NCI-H2029 treated with DMSO at 0.1 percent for 48 hours (cell line): ENCODE measurements at regions not wholly inside any gene's neighbourhood (a gene's known extent, or its start where the extent isn't known, plus 50 kb on each side); places are given as distances from the start of the nearest gene placed in this dataset.
"Not testable (repeated sequence)": the region's sequence is repeated elsewhere in the genome, so short reads cannot be mapped to it uniquely, and the experiment has no call there.

ENCODE experiments used
- DNase-seq: peaks from one replicate; lab custom pipeline; 2025; lab: John Stamatoyannopoulos, UW

- no peak for DNase-seq
Observed at GRCh38 chr3:73228959-73229358, 167.5 kb downstream of the EBLN2 start.

GRCh38 chr3:73234354-73235014 lies 173.0 kb downstream of the EBLN2 start:
- no peak for DNase-seq

- no peak for DNase-seq
Observed at GRCh38 chr3:73235768-73236167, 174.3 kb downstream of the EBLN2 start.

GRCh38 chr3:73236867-73237266 lies 175.4 kb downstream of the EBLN2 start:
- DNase-seq = no peak

GRCh38 chr3:73243740-73244139 lies 182.3 kb downstream of the EBLN2 start:
- DNase-seq = no peak

GRCh38 chr3:73245459-73245858 lies 184.0 kb downstream of the EBLN2 start:
- DNase-seq = no peak

GRCh38 chr3:73249047-73249446 lies 187.6 kb downstream of the EBLN2 start:
- DNase-seq = no peak

GRCh38 chr3:73254062-73254461 lies 192.6 kb downstream of the EBLN2 start:
- DNase-seq = no peak

- peak; percentile 92 for DNase-seq
Observed at GRCh38 chr3:73255609-73256029, 194.2 kb downstream of the EBLN2 start.

- DNase-seq = no peak
Observed at GRCh38 chr3:73257186-73257585, 195.7 kb downstream of the EBLN2 start.

- DNase-seq = no peak
Observed at GRCh38 chr3:73258057-73258456, 196.6 kb downstream of the EBLN2 start.

GRCh38 chr3:73259291-73259690 lies 197.8 kb downstream of the EBLN2 start:
- DNase-seq = no peak

GRCh38 chr3:73259856-73260255 lies 198.4 kb downstream of the EBLN2 start:
- DNase-seq = no peak

GRCh38 chr3:73266558-73266957 lies 205.1 kb downstream of the EBLN2 start:
- DNase-seq = not testable (repeated sequence)

GRCh38 chr3:73269126-73269525 lies 207.7 kb downstream of the EBLN2 start:
- not testable (repeated sequence) for DNase-seq

GRCh38 chr3:73270839-73271483 lies 209.5 kb downstream of the EBLN2 start:
- no peak for DNase-seq

- DNase-seq = no peak
Observed at GRCh38 chr3:73273341-73273740, 211.9 kb downstream of the EBLN2 start.

GRCh38 chr3:73280746-73281145 lies 219.3 kb downstream of the EBLN2 start:
- no peak for DNase-seq

- DNase-seq = no peak
Observed at GRCh38 chr3:73284472-73284871, 223.0 kb downstream of the EBLN2 start.

GRCh38 chr3:73291541-73291940 lies 230.1 kb downstream of the EBLN2 start:
- DNase-seq = no peak

- DNase-seq = no peak
Observed at GRCh38 chr3:73292220-73292619, 230.8 kb downstream of the EBLN2 start.

GRCh38 chr3:73294537-73294936 lies 233.1 kb downstream of the EBLN2 start:
- no peak for DNase-seq

GRCh38 chr3:73295876-73296635 lies 234.6 kb downstream of the EBLN2 start:
- no peak for DNase-seq
